NAMALWA (cell line): ENCODE measurements at regions not wholly inside any gene's neighbourhood (a gene's known extent, or its start where the extent isn't known, plus 50 kb on each side); places are given as distances from the start of the nearest gene placed in this dataset.
A peak's percentile ranks its signal among the peaks of the same experiment; 100 is the strongest.
"Not testable (repeated sequence)": the region's sequence is repeated elsewhere in the genome, so short reads cannot be mapped to it uniquely, and the experiment has no call there.

Experiments used
- DNase-seq: peaks from one replicate; pipeline ENCODE4 v3.0.0-alpha.2; 2015; ENCODE audit warnings: low spot score

DNA sequence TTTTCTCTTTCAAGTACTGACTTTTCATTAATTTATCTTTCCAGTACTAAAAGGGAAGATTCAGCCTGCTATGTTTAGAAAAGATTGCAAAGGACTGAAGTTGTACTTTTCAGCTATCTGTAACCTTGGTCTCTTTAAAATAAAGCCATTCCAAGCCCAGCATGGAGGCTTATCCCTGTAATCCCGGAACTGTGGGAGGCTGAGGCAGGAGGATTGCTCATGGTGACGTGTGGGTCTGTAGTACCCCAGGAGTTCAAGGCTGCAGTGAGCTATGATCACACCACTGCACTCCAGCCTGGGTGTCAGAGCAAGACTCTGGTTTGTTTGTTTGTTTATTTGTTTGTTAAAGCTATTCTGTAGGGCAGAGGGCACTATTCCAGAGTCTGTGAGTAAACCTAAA is 50.6 kb upstream of the TMEM170B start:
- DNase-seq, result no peak

GRCh38 chr6:11486486-11486885 is 51.1 kb upstream of the TMEM170B start:
- DNase-seq, result no peak

GRCh38 chr6:11486051-11486450 is 51.5 kb upstream of the TMEM170B start:
- DNase-seq, result no peak

DNA sequence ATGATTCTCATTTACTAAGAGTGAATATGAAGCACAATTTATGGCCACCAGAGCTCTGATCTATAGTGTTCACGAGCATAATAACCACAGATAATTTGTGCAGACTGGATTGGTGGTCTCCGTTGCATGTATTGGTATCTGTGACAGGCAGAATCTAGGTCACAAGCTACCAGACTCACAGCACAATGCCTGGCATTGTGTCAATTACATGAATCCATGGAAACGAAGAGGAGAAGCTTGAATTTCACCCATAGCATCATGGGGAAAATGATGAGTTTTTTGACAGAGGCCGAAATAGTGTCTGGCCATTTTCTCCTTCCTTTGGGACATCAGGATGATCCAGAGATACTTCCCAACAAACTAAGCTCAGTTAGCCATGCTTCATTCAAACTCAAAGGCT is 52.3 kb upstream of the TMEM170B start:
- DNase-seq, result no peak

DNA sequence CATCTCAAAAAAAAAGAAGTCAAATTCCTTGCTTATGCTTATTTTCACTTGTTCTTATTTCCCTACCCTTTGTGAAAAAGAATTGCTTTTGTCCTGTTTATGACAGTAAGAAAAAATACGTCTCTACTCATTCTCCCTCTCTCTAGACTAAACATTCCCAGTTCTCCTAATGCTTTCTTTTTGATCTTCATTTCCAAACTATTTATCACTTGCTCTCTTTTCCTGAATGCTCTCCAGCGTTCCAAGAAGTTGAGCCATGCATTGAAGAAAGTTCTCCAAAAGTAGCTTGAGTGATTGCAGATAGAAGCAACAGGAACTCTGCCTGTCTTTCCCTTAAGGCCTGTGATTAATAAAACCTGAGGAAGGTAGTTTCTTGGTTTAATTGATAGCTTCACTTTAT is 53.1 kb upstream of the TMEM170B start:
- no peak for DNase-seq

- no peak for DNase-seq
Measured at GRCh38 chr6:11482616-11483015, 54.9 kb upstream of the TMEM170B start.

DNA sequence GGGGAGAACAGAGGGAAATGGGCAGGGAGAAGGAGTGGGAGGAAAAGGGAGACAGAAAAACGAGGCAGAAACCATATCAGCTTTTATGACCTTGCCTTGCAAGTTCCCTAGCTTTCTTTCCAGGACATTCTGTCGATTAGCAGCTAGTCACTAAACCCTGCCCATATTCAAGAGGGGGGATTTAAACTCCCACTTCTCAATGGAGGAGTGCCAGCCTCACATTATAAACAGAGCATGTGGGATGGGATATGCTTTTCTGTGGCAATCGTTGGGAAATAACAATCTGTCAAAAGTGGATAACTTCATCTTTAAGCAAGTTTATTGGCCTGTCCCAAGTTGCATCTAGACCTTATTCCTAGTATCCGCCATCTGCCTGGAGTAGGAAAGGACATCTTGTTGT is 57.0 kb upstream of the TMEM170B start:
- no peak for DNase-seq

- DNase-seq, result no peak
Measured at GRCh38 chr6:11479296-11479695, 58.3 kb upstream of the TMEM170B start.

DNA sequence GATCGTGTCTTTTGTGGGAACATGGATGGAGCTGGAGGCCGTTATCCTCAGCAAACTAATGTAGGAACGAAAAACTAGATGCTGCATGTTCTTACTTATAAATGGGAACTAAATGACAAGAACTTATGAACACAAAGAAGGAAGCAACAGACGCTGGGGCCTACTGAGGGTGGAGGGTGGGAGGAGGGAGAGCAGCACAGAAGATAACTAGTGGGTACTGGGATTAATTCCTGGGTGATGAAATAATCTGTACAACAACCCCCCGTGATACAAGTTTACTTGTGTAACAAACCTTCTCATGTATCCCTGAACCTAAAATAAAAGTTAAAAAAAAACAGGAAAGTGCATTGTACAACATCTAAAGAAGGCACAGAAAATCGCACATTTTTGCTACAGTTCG is 59.0 kb upstream of the TMEM170B start:
- DNase-seq, result no peak

DNA sequence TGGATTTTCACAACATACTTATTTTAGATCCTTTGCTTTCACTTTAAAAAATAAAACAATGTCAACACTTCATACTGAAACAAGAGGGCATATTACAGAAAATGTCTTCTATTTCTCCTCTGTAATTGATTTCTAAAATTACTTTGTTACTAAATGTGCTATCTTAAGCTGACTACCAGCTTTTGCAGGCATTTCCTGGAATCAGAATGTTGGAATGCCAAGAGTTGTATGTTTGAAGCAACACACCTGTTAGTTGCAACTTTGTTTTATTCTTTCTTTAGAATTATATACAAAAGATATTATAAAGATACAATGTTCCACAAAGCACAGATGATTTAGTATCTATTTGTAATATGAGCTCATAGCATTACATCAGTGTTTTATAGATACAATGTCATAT is 62.5 kb upstream of the TMEM170B start:
- DNase-seq, result no peak

- no peak for DNase-seq
Measured at GRCh38 chr6:11473008-11473740, 64.4 kb upstream of the TMEM170B start.

DNA sequence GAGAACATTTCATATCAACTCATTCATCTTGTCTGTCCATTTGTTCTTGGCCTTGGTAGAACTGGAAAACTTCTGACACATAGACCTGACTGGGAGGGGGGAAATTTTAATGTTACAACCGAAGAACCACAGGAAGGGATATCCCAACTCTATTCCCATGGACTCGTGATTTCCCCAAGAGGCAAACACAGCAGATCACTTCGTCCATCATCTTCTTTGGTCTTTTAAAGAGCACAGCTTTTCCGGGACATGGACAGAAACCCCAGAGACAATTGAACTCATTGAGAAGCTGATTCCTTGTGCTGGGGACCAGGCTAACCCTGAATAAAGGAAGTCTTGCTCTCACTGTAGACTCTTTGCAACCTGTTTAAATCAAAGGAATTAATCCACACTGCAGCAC is 66.3 kb upstream of the TMEM170B start:
- no peak for DNase-seq

DNA sequence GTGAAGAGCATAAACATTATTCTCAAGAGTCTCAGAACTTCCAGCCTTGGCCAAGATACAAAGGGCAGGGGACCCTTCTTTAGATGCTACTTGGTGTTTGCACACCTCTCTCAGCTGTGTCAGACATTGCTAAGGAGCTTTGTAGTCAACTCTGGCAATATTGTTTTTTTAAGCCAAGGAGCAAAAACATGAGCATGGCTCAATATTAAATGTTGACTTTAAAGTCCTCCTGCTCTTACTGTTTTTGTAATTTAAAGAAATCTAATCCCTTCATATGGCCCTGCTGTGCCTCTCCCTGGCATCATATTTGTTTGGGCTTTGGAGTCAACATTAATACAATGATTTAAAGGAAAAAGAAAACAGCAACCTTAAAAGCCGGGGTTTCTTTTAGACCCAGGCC is 67.9 kb upstream of the TMEM170B start:
- no peak for DNase-seq

DNA sequence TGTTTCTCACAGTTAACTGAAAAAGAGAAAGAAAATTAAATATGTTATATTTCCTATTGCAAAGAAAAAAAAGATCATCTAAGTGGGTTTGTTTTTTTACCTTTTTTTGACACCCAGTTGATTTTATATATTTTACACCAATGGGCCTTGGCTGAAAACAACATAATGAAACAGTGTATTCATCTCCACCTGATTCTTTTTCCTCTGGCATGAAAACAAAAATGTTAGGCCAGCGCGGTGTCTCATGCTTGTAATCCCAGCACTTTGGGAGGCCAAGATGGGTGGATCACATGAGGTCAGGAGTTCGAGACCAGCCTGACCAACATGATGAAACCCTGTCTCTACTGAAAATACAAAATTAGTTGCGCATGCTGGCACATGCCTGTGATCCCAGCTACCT is 69.3 kb upstream of the TMEM170B start:
- DNase-seq, result not testable (repeated sequence)

DNA sequence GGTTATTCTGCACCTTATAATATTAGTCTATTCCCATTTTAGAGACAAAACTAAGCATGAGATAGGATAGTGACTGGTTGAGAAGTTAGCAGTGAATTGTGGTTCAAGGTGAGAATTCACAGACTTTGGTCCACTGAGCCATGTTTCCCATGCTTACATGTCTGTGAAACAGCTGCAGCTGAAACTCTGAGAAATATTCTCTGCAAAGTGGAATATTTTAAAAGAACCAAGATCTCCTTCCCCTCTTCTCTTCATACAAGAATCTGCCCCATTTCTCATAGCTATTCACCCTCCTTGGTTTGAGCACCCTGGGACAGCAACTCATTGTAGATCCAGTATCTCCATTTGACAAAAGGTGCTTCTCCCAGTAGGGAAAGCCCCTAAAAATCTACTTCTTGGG is 70.2 kb upstream of the TMEM170B start:
- peak; percentile 46 for DNase-seq

- DNase-seq, result no peak
Measured at GRCh38 chr6:11463398-11463780, 74.2 kb upstream of the TMEM170B start.

DNA sequence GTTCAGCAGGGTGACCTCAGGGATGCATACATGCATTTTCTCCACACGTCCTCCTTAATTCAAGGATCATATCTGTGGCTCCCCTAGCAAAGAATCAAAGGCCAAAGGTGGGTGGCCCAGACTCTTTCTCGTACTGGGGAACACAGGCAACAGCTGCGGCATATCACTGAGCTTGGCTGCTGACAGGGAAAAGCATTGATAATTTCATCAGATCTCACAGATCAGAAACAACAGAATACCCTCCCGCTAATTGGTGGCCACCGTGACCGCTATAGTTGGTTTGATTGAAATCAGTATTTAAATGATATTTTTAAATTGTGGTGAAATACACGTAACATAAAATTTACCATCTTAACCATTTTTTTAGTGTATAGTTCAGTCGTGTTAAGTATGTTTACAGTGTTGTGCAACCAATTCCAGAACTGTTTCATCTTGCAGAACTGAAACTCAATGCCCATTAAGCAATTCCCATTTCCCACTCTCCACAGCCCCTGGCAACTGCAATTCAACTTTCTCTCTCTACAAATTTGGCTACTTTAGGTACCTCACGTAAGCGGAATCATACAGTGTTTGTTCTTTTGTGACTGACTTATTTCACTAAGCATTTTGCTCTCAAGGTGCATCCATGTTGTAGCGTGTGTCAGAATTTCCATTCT is 74.7 kb upstream of the TMEM170B start:
- no peak for DNase-seq

DNA sequence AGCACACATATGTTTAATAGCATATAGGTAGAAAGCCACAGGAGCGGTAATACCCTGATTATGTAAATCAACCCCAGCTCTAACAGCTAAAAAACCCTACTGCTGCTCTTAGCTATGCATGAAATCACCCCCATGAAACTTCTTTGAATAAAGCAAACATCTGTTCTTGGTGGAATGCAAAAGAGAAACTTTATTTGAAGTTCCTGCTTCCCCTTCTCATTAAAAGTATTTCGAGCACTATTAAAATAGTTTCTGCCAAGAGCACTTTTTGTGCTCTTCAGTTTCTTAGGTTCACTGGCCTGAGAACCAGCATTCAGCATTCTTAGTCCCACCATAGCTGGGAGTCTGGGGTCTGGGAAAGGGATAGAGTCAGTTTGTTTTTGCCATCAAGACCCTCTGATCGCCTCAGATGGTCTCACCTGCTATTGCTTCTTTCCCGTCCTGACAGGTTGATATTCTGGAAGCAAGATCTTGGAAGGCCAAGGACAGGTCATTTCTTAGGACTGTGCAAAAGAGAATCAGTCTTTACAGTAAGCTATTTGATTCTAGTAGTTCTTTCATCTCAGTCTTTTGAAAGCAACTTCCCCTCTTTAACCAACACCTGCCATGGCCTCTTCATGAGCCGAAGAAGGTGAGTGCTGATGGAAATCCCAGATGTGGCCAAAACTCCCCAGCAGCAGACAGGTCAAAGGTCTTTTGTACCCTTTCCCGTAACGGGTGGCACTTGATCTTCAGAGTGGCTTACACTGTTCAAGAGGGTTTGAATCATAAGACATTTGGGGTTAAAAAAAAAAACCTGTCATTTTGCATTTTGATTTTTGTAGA is 76.5 kb upstream of the TMEM170B start:
- peak; percentile 90 for DNase-seq

DNA sequence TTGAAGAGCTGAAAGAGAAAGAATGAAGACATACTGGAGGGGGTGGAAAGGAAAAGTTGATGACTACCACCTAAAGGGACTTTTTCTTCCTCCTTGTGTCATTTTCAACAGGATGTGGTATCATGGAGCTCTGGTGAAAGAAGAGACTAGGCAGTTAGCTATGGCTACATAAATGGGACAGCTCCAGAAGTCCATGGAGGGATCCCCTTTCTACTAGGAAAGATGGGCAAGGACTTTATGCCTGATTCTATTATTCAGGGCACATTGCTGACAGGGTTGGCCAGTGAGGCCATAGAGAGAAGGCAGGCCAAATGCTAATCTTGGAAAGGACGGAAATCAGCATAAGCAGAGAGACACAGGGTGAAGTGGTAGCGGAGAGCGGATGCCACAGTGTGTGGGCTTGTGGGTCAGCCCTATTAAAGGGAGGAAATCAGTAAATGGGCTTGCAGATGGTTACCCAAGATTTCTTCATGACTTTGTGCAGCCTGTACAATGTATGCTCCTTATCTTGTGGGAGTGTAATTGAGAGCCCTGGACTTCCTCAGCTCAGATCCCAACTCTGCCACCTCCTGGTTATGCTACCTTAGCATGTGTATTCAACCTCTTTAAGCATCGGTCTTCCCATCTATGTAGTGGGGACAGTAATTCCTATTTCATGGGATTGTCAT is 77.4 kb upstream of the TMEM170B start:
- DNase-seq, result peak; percentile 65

- DNase-seq, result peak; percentile 78
Measured at GRCh38 chr6:11459079-11459610, 78.4 kb upstream of the TMEM170B start.

DNA sequence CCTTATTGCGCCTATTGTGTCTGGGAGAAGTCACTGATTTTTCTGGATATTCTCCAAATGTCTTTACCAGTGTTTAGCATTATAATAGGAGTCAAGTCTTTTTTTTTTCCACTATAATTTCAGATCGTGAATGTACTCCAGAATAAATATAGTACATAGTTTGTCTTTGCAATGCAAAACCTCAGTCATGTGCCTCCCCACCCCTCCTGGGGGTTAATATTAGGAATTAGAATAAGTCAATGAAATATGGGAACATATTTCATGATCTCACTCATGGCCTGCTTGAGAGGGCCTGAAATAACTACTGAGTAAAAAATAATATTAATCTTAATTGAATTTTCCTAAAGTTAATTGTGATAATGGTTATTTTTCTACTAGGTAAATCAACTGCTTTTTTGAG is 79.0 kb upstream of the TMEM170B start:
- no peak for DNase-seq

DNA sequence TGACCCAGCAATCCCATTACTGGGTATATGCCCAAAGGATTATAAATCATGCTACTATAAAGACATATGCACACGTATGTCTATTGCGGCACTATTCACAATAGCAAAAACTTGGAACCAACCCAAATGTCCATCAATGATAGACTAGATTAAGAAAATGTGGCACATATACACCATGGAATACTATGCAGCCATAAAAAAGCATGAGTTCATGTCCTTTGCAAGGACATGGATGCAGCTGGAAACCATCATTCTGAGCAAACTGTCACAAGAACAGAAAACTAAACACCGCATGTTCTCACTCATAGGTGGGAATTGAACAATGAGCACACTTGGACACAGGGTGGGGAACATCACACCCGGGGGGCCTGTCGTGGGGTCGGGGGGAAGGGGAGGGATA is 80.1 kb upstream of the TMEM170B start:
- DNase-seq, result not testable (repeated sequence)
